Prostate gland (tissue), 2 donors: ENCODE measurements at regions not wholly inside any gene's neighbourhood (a gene's known extent, or its start where the extent isn't known, plus 50 kb on each side); places are given as distances from the start of the nearest gene placed in this dataset.

Experiments
- POLR2A ChIP-seq: fragments of 450-650 bp; IDR thresholded peaks from one replicate; pipeline ENCODE4 v1.6.1; 2016; ENCODE audit warnings: antibody characterized with exemption, mild to moderate bottlenecking
- POLR2AphosphoS5 ChIP-seq: sonication (generic); formaldehyde crosslinking; IDR thresholded peaks from one replicate; pipeline ENCODE4 v1.6.1; 2017; ENCODE audit warnings: antibody characterized with exemption
- TF ChIP-seq, protein P1 (sequence below), 4 experiments: fragments of 200-600 bp in 2 of 4; fragments of 450-650 bp in 2 of 4; sonication (generic) in 2 of 4; IDR thresholded peaks; 1 replicate in 3 of 4; 2 replicates in 1 of 4; pipeline ENCODE4 v1.5.1; 2016 to 2019; ENCODE audit warnings: antibody characterized with exemption in 4 of 4, mild to moderate bottlenecking in 2 of 4, moderate library complexity in 2 of 4

DNA sequence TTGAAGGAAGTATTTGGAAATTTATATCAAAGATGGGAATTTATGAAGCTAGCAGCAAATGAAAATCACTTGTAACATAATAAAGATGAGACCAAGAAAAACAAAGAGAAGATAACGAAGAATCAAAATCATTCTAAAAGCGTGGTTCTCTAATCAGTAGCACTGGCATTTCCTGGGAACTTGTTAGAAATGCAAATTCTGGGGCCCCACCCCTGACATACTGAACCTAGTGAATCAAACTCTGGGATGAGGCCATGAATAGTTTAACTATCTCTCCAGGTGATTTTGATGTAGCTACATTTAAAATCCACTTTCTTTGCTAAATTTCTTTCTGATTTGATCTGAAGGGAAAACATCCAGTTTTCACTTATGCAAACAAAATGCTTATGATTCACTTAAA is 1075.6 kb downstream of the HACE1 start:
- TF ChIP-seq POLR2A = no peak
- no peak for TF ChIP-seq POLR2AphosphoS5
- TF ChIP-seq, protein P1, sequence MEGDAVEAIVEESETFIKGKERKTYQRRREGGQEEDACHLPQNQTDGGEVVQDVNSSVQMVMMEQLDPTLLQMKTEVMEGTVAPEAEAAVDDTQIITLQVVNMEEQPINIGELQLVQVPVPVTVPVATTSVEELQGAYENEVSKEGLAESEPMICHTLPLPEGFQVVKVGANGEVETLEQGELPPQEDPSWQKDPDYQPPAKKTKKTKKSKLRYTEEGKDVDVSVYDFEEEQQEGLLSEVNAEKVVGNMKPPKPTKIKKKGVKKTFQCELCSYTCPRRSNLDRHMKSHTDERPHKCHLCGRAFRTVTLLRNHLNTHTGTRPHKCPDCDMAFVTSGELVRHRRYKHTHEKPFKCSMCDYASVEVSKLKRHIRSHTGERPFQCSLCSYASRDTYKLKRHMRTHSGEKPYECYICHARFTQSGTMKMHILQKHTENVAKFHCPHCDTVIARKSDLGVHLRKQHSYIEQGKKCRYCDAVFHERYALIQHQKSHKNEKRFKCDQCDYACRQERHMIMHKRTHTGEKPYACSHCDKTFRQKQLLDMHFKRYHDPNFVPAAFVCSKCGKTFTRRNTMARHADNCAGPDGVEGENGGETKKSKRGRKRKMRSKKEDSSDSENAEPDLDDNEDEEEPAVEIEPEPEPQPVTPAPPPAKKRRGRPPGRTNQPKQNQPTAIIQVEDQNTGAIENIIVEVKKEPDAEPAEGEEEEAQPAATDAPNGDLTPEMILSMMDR (IDR thresholded peaks at IDR 0.05) = no peak
